K562 (cell line): ENCODE measurements at regions not wholly inside any gene's neighbourhood (a gene's known extent, or its start where the extent isn't known, plus 50 kb on each side); places are given as distances from the start of the nearest gene placed in this dataset.
A peak's percentile ranks its signal among the peaks of the same experiment; 100 is the strongest.

ENCODE experiments used
- ADNP ChIP-seq: fragments of 200-800 bp; sonication (Bioruptor generic); IDR thresholded peaks from 2 replicates; pipeline ENCODE4 v1.6.1; 2016; ENCODE audit warnings: missing genetic modification characterization, missing compliant biosample characterization
- CREM ChIP-seq: IDR thresholded peaks from 2 replicates; pipeline ENCODE4 v1.6.1; 2014; ENCODE audit warnings: antibody characterized with exemption, low read depth
- EZH2 ChIP-seq: IDR thresholded peaks from 2 replicates; pipeline ENCODE4 v1.6.1; 2012; ENCODE audit warnings: low read depth, mild to moderate bottlenecking, inconsistent platforms, low read length, borderline replicate concordance
- FOXA1 ChIP-seq: fragments of 450-650 bp; IDR thresholded peaks from 2 replicates; pipeline ENCODE4 v1.6.1; 2016; ENCODE audit warnings: mild to moderate bottlenecking, borderline replicate concordance
- GATAD2B ChIP-seq: fragments of 450-650 bp; IDR thresholded peaks from 2 replicates; pipeline ENCODE4 v1.6.1; 2017; ENCODE audit warnings: mild to moderate bottlenecking, borderline replicate concordance
- NFRKB ChIP-seq: fragments of 450-650 bp; IDR thresholded peaks from 2 replicates; pipeline ENCODE4 v1.6.1; 2016; ENCODE audit warnings: low read depth
- PRMT5 ChIP-seq: sonication (generic); formaldehyde crosslinking; IDR thresholded peaks from 2 replicates; pipeline ENCODE4 v1.5.0; 2020; ENCODE audit warnings: missing genetic modification reagents
- PURB ChIP-seq: sonication (generic); formaldehyde crosslinking; IDR thresholded peaks from 2 replicates; pipeline ENCODE4 v1.9.0; 2021; ENCODE audit warnings: low read depth, mild to moderate bottlenecking, missing genetic modification reagents
- SIRT6 ChIP-seq: IDR thresholded peaks from one replicate; pipeline ENCODE4 v1.6.1; 2012; ENCODE audit warnings: low read depth, mild to moderate bottlenecking, control low read depth, inconsistent platforms, low read length, moderate library complexity
- SP1 ChIP-seq: sonication (generic); formaldehyde crosslinking; IDR thresholded peaks from 2 replicates; pipeline ENCODE4 v1.8.1; 2022; ENCODE audit warnings: mild to moderate bottlenecking, missing genetic modification reagents
- SPI1 ChIP-seq: IDR thresholded peaks from 2 replicates; pipeline ENCODE4 v1.6.1; 2011; ENCODE audit warnings: low read depth, low read length, control low read depth, borderline replicate concordance
- TEAD2 ChIP-seq: fragments of 450-650 bp; IDR thresholded peaks from 2 replicates; pipeline ENCODE4 v1.6.1; 2016; ENCODE audit warnings: missing genetic modification characterization, control low read depth, missing compliant biosample characterization
- ZBTB17 ChIP-seq: fragments of 450-650 bp; formaldehyde crosslinking; IDR thresholded peaks from 2 replicates; pipeline ENCODE4 v1.4.0; 2020; ENCODE audit warnings: mild to moderate bottlenecking
- ZC3H8 ChIP-seq: fragments of 450-650 bp; IDR thresholded peaks from 2 replicates; pipeline ENCODE4 v1.6.1; 2017
- ZNF507 ChIP-seq: conservative IDR thresholded peaks from 2 replicates; pipeline ENCODE4 v1.6.1; 2017; ENCODE audit warnings: missing genetic modification characterization, missing compliant biosample characterization
- ZNF707 ChIP-seq: fragments of 250-450 bp; sonication (Bioruptor Pico); conservative IDR thresholded peaks from 2 replicates; pipeline ENCODE4 v1.8.0; 2022; ENCODE audit warnings: inconsistent platforms, mild to moderate bottlenecking, moderate library complexity
- TF ChIP-seq, protein P1 (sequence below): fragments of 250-450 bp; sonication (Bioruptor Pico); IDR thresholded peaks from 2 replicates; pipeline ENCODE4 v1.4.0; 2020
- TF ChIP-seq, protein P2 (sequence below): fragments of 450-650 bp; formaldehyde crosslinking; IDR thresholded peaks from 2 replicates; pipeline ENCODE4 v1.4.0; 2022; ENCODE audit warnings: mild to moderate bottlenecking, moderate library complexity
- TF ChIP-seq, protein P3 (sequence below): fragments of 250-450 bp; sonication (Bioruptor Pico); IDR thresholded peaks from 2 replicates; pipeline ENCODE4 v1.5.0; 2020; ENCODE audit warnings: mild to moderate bottlenecking
- TF ChIP-seq, protein P4 (sequence below): fragments of 450-650 bp; formaldehyde crosslinking; IDR thresholded peaks from 2 replicates; pipeline ENCODE4 v1.4.0; 2020; ENCODE audit warnings: mild to moderate bottlenecking, mixed read lengths

DNA sequence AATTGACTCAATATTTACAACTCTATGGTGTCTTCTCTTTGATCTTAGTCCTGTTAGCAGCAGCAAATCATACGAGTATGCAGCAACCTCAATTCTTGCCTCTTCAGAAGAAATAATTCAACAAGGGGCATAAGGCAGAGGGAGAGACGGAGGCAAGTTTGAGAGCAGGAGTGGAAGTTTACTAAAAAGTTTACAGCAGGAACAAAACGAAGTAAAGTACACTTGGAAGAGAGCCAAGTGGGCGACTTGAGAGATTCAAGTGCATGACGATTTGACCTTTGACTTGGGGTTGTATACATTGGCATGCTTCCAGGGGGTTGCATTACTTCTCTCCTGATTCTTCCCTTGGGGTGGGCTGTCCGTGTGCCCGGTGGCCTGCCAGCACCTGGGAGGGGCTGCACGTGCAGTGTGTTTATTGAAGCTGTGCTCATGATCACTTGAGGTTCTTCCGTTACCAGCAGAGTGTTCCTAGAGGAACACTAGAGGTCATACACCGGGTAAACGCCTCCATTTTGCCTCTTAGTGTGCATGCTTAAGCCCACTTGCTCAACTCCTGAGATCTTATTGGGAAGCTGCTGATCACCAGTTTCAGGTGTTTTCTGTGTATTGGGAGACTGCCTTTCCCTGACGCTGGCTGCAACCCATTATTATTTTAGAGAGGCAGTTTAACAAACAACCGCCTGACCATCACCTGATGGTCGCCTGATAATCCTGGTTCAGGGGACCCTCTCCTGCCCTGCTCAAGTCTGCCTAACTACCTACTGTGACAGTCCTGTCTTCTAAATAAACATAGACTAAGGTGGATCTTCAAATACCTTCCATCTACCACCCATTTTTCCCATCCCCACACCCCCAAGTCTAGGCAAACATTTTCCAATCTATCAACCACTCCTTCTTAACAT, 172.4 kb upstream of the MYLIP start (continued):
- TF ChIP-seq, protein P1, sequence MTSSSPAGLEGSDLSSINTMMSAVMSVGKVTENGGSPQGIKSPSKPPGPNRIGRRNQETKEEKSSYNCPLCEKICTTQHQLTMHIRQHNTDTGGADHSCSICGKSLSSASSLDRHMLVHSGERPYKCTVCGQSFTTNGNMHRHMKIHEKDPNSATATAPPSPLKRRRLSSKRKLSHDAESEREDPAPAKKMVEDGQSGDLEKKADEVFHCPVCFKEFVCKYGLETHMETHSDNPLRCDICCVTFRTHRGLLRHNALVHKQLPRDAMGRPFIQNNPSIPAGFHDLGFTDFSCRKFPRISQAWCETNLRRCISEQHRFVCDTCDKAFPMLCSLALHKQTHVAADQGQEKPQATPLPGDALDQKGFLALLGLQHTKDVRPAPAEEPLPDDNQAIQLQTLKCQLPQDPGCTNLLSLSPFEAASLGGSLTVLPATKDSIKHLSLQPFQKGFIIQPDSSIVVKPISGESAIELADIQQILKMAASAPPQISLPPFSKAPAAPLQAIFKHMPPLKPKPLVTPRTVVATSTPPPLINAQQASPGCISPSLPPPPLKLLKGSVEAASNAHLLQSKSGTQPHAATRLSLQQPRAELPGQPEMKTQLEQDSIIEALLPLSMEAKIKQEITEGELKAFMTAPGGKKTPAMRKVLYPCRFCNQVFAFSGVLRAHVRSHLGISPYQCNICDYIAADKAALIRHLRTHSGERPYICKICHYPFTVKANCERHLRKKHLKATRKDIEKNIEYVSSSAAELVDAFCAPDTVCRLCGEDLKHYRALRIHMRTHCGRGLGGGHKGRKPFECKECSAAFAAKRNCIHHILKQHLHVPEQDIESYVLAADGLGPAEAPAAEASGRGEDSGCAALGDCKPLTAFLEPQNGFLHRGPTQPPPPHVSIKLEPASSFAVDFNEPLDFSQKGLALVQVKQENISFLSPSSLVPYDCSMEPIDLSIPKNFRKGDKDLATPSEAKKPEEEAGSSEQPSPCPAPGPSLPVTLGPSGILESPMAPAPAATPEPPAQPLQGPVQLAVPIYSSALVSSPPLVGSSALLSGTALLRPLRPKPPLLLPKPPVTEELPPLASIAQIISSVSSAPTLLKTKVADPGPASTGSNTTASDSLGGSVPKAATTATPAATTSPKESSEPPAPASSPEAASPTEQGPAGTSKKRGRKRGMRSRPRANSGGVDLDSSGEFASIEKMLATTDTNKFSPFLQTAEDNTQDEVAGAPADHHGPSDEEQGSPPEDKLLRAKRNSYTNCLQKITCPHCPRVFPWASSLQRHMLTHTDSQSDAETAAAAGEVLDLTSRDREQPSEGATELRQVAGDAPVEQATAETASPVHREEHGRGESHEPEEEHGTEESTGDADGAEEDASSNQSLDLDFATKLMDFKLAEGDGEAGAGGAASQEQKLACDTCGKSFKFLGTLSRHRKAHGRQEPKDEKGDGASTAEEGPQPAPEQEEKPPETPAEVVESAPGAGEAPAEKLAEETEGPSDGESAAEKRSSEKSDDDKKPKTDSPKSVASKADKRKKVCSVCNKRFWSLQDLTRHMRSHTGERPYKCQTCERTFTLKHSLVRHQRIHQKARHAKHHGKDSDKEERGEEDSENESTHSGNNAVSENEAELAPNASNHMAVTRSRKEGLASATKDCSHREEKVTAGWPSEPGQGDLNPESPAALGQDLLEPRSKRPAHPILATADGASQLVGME (CRISPR knock-in tag) = no peak
- TF ChIP-seq ADNP (tag) = no peak
- TF ChIP-seq ZC3H8 = no peak
- TF ChIP-seq, protein P2, sequence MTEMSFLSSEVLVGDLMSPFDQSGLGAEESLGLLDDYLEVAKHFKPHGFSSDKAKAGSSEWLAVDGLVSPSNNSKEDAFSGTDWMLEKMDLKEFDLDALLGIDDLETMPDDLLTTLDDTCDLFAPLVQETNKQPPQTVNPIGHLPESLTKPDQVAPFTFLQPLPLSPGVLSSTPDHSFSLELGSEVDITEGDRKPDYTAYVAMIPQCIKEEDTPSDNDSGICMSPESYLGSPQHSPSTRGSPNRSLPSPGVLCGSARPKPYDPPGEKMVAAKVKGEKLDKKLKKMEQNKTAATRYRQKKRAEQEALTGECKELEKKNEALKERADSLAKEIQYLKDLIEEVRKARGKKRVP (CRISPR knock-in tag) = no peak
- no peak for TF ChIP-seq EZH2
- no peak for TF ChIP-seq NFRKB
- TF ChIP-seq SPI1 = no peak
- no peak; the same call in 1 of the 2 replicates for TF ChIP-seq ZNF507 (tag)
- no peak for TF ChIP-seq FOXA1
- no peak for TF ChIP-seq PRMT5
- TF ChIP-seq SIRT6 = no peak
- TF ChIP-seq ZNF707 = no peak
- TF ChIP-seq SP1 (CRISPR knock-in tag) = 0 out of 2 replicates have a peak, but pooled peaks have one; percentile 9
- no peak for TF ChIP-seq ZBTB17 (CRISPR knock-in tag)
- 0 out of 2 replicates have a peak, but pooled peaks have one; percentile 23 for TF ChIP-seq CREM
- TF ChIP-seq, protein P3, sequence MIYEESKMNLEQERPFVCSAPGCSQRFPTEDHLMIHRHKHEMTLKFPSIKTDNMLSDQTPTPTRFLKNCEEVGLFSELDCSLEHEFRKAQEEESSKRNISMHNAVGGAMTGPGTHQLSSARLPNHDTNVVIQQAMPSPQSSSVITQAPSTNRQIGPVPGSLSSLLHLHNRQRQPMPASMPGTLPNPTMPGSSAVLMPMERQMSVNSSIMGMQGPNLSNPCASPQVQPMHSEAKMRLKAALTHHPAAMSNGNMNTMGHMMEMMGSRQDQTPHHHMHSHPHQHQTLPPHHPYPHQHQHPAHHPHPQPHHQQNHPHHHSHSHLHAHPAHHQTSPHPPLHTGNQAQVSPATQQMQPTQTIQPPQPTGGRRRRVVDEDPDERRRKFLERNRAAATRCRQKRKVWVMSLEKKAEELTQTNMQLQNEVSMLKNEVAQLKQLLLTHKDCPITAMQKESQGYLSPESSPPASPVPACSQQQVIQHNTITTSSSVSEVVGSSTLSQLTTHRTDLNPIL (CRISPR knock-in tag) = no peak
- TF ChIP-seq, protein P4, sequence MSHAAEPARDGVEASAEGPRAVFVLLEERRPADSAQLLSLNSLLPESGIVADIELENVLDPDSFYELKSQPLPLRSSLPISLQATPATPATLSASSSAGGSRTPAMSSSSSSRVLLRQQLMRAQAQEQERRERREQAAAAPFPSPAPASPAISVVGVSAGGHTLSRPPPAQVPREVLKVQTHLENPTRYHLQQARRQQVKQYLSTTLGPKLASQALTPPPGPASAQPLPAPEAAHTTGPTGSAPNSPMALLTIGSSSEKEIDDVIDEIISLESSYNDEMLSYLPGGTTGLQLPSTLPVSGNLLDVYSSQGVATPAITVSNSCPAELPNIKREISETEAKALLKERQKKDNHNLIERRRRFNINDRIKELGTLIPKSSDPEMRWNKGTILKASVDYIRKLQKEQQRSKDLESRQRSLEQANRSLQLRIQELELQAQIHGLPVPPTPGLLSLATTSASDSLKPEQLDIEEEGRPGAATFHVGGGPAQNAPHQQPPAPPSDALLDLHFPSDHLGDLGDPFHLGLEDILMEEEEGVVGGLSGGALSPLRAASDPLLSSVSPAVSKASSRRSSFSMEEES (CRISPR knock-in tag) = no peak
- TF ChIP-seq PURB (CRISPR knock-in tag) = no peak
- no peak for TF ChIP-seq GATAD2B
- TF ChIP-seq TEAD2 (tag) = 0 out of 2 replicates have a peak, but pooled peaks have one; percentile 53
